MM.1S (cell line): ENCODE measurements at regions not wholly inside any gene's neighbourhood (a gene's known extent, or its start where the extent isn't known, plus 50 kb on each side); places are given as distances from the start of the nearest gene placed in this dataset.

Experiments
- DNase-seq: peaks from one replicate; pipeline ENCODE4 v3.0.0-alpha.2; 2015
- H2AFZ ChIP-seq: fragments of 300-600 bp; sonication (generic); 2 replicates; pipeline ENCODE4 v1.6.0; 2016; ENCODE audit warnings: antibody characterized with exemption, low read length
- H3F3A ChIP-seq: fragments of 300-600 bp; sonication (generic); 2 replicates; pipeline ENCODE4 v1.6.1; 2016; ENCODE audit warnings: mild to moderate bottlenecking, antibody characterized with exemption, low read length, moderate library complexity, mixed read lengths; ENCODE audit not compliant: insufficient read depth
- H3K27ac ChIP-seq: fragments of 300-600 bp; sonication (generic); 2 replicates; pipeline ENCODE4 v1.5.1; 2016; ENCODE audit warnings: mild to moderate bottlenecking, low read length
- H3K27me3 ChIP-seq: fragments of 300-600 bp; sonication (generic); replicated peaks from 2 replicates; pipeline ENCODE4 v1.6.0; 2016; ENCODE audit warnings: low read length; ENCODE audit not compliant: insufficient read depth
- H3K36me3 ChIP-seq: fragments of 300-600 bp; sonication (generic); replicated peaks from 2 replicates; pipeline ENCODE4 v1.6.1; 2016; ENCODE audit warnings: mild to moderate bottlenecking, low read length, mixed read lengths; ENCODE audit not compliant: insufficient read depth
- H3K4me1 ChIP-seq: fragments of 300-600 bp; sonication (generic); 2 replicates; pipeline ENCODE4 v1.6.1; 2016; ENCODE audit warnings: low read length, mixed read lengths
- H3K4me2 ChIP-seq: fragments of 300-600 bp; sonication (generic); 2 replicates; pipeline ENCODE4 v1.6.0; 2016; ENCODE audit warnings: low read depth, low read length
- H3K4me3 ChIP-seq: fragments of 300-600 bp; sonication (generic); 2 replicates; pipeline ENCODE4 v1.5.1; 2016; ENCODE audit warnings: low read length, mixed read lengths
- H3K79me2 ChIP-seq: fragments of 300-600 bp; sonication (generic); 2 replicates; pipeline ENCODE4 v1.6.1; 2016; ENCODE audit warnings: mixed run types, low read length, mixed read lengths
- H3K9ac ChIP-seq: fragments of 300-600 bp; sonication (generic); 2 replicates; pipeline ENCODE4 v1.6.1; 2016; ENCODE audit warnings: low read length, mixed read lengths
- H3K9me2 ChIP-seq: fragments of 300-600 bp; sonication (generic); replicated peaks from 2 replicates; pipeline ENCODE4 v1.6.1; 2016; ENCODE audit warnings: mild to moderate bottlenecking, low read length, mixed read lengths; ENCODE audit not compliant: insufficient read depth
- H3K9me3 ChIP-seq: fragments of 300-600 bp; sonication (generic); replicated peaks from 2 replicates; pipeline ENCODE4 v1.6.1; 2016; ENCODE audit warnings: mild to moderate bottlenecking, low read length, mixed read lengths; ENCODE audit not compliant: insufficient read depth
- H4K20me1 ChIP-seq: fragments of 300-600 bp; sonication (generic); 2 replicates; pipeline ENCODE4 v1.6.1; 2016; ENCODE audit warnings: mild to moderate bottlenecking, low read length, moderate library complexity, mixed read lengths; ENCODE audit not compliant: insufficient read depth
- CTCF ChIP-seq: fragments of 300-600 bp; sonication (generic); IDR thresholded peaks from 2 replicates; pipeline ENCODE4 v1.5.1; 2016; ENCODE audit warnings: antibody characterized with exemption, low read length, mixed read lengths
- EZH2 ChIP-seq: fragments of 300-600 bp; sonication (generic); optimal IDR thresholded peaks from 2 replicates; pipeline ENCODE3; 2017; ENCODE audit warnings: low read depth, mild to moderate bottlenecking, antibody characterized with exemption, low read length, mixed read lengths
- EZH2phosphoT487 ChIP-seq: fragments of 300-600 bp; sonication (generic); IDR thresholded peaks from 2 replicates; pipeline ENCODE4 v1.6.1; 2018; ENCODE audit warnings: antibody characterized with exemption, low read length

- Histone ChIP-seq H2AFZ (peak overlapping the region; percentile 24; the same call in 1 of the 2 replicates), H3K36me3 (no peaks in the 10 kb centered on the region), H3F3A (peaks cover 35% of the 10 kb centered on the region), H3K9ac (peak overlapping the region; percentile 26; the same call in 1 of the 2 replicates), H4K20me1 (no peaks in the 10 kb centered on the region), H3K79me2 (no peaks in the 10 kb centered on the region), H3K9me2 (no peaks in the 10 kb centered on the region), H3K9me3 (no peaks in the 10 kb centered on the region), H3K4me2 (peak overlapping the region; percentile 3; the same call in 1 of the 2 replicates), H3K4me3 (no peak overlapping the region), H3K27ac (peak overlapping the region; percentile 11; the same call in 1 of the 2 replicates), H3K4me1 (peaks cover 57% of the 10 kb centered on the region), H3K27me3 (no peaks in the 10 kb centered on the region)
- no peak for TF ChIP-seq EZH2phosphoT487
- peak; percentile 88 for TF ChIP-seq CTCF
- no peak for TF ChIP-seq EZH2
- DNase-seq = peak; percentile 85
These were observed 261.0 kb upstream of the CXCR4 start for GRCh38 chr2:136378712-136379595.

- Histone ChIP-seq H3K4me2 (no peak overlapping the region), H3K27ac (no peak overlapping the region), H3F3A (peaks cover 26% of the 10 kb centered on the region), H4K20me1 (no peaks in the 10 kb centered on the region), H2AFZ (no peak overlapping the region), H3K27me3 (no peaks in the 10 kb centered on the region), H3K9me3 (no peaks in the 10 kb centered on the region), H3K4me3 (no peak overlapping the region), H3K9me2 (no peaks in the 10 kb centered on the region), H3K9ac (no peak overlapping the region), H3K36me3 (no peaks in the 10 kb centered on the region), H3K79me2 (no peaks in the 10 kb centered on the region), H3K4me1 (peaks cover 44% of the 10 kb centered on the region)
- TF ChIP-seq EZH2 = no peak
- no peak for TF ChIP-seq CTCF
- no peak for TF ChIP-seq EZH2phosphoT487
- DNase-seq = no peak
These were observed 259.8 kb upstream of the CXCR4 start for GRCh38 chr2:136377423-136378382.

GRCh38 chr2:136376798-136377211 is 258.9 kb upstream of the CXCR4 start:
- Histone ChIP-seq H2AFZ (no peak overlapping the region), H3K36me3 (no peaks in the 10 kb centered on the region), H3K9ac (no peak overlapping the region), H3F3A (peaks cover 20% of the 10 kb centered on the region), H3K4me2 (no peak overlapping the region), H3K4me1 (peaks cover 40% of the 10 kb centered on the region), H3K27me3 (no peaks in the 10 kb centered on the region), H3K27ac (no peak overlapping the region), H3K79me2 (no peaks in the 10 kb centered on the region), H3K9me3 (no peaks in the 10 kb centered on the region), H3K9me2 (no peaks in the 10 kb centered on the region), H4K20me1 (no peaks in the 10 kb centered on the region), H3K4me3 (no peak overlapping the region)
- no peak for TF ChIP-seq EZH2
- TF ChIP-seq EZH2phosphoT487 = no peak
- TF ChIP-seq CTCF = no peak
- DNase-seq = no peak
